ENCODE measurements at regions not wholly inside any gene's neighbourhood (a gene's known extent, or its start where the extent isn't known, plus 50 kb on each side); places are given as distances from the start of the nearest gene placed in this dataset.
A peak's percentile ranks its signal among the peaks of the same experiment; 100 is the strongest.

DNA sequence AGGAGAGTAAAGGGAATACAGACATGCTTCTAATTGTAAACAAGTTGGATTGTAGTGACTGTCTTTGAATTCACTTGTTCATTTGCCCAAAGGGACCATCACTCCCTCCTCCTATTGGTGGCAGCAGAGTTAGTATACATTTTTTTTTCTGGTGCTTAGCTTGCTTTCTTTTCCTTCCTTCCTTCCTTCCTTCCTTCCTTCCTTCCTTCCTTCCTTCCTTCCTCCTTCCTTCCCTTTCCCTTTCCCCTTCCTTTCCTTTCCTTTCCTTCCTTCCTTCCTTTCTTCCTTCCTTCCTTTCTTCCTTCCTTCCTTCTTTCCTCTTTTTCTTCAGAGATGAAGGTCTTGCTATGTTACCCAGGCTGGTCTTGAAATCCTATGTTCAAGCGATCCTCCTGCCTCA lies 94.8 kb upstream of the ATP6AP2 start:
- H3K4me3 ChIP-seq (replicated peaks in 1 of 3; ENCODE audit: insufficient read depth in 1 of 3, low read depth in 1 of 3, low read length in 3 of 3): no peak overlapping the region
- no peak overlapping the region for H3K4me2 ChIP-seq (ENCODE audit: insufficient read depth, low read length)
- H2AFZ ChIP-seq (ENCODE audit: low read depth, low read length): no peak overlapping the region
- no peak overlapping the region for H3K9ac ChIP-seq (replicated peaks; ENCODE audit: extremely low read depth, insufficient read depth, low read length)
- H3K79me2 ChIP-seq (ENCODE audit: control insufficient read depth, insufficient read depth, low read length): no peaks in the 10 kb centered on the region
- peak; percentile 52 for FAIRE-seq
- H3K4me1 ChIP-seq (ENCODE audit: control insufficient read depth, extremely low read depth, insufficient read depth, low read length): no peaks in the 10 kb centered on the region
- intact Hi-C loops (cut with micrococcal nuclease): no loop called here
- ChIA-PET POLR2A (no interaction called here), CTCF (no interaction called here)
- H4K20me1 ChIP-seq (replicated peaks; ENCODE audit: control insufficient read depth, extremely low read depth, insufficient read depth, low read length): no peaks in the 10 kb centered on the region
- TF ChIP-seq MYC (IDR thresholded peaks at IDR 0.05; ENCODE audit: low read depth, low read length) (no peak), GATA2 (IDR thresholded peaks at IDR 0.05; ENCODE audit: insufficient read depth, insufficient read length, low read depth, low read length) (no peak), POLR2AphosphoS5 (IDR thresholded peaks at IDR 0.05; ENCODE audit: insufficient read depth, low read depth, low read length) (no peak), JUN (IDR thresholded peaks at IDR 0.05; ENCODE audit: borderline replicate concordance, insufficient read depth, insufficient read length, low read depth) (no peak), POLR2A (IDR thresholded peaks at IDR 0.05; ENCODE audit: low read depth, low read length) (no peak), FOS (IDR thresholded peaks at IDR 0.05; ENCODE audit: borderline replicate concordance, insufficient read depth, low read length) (no peak)
- TF ChIP-seq, protein P1, sequence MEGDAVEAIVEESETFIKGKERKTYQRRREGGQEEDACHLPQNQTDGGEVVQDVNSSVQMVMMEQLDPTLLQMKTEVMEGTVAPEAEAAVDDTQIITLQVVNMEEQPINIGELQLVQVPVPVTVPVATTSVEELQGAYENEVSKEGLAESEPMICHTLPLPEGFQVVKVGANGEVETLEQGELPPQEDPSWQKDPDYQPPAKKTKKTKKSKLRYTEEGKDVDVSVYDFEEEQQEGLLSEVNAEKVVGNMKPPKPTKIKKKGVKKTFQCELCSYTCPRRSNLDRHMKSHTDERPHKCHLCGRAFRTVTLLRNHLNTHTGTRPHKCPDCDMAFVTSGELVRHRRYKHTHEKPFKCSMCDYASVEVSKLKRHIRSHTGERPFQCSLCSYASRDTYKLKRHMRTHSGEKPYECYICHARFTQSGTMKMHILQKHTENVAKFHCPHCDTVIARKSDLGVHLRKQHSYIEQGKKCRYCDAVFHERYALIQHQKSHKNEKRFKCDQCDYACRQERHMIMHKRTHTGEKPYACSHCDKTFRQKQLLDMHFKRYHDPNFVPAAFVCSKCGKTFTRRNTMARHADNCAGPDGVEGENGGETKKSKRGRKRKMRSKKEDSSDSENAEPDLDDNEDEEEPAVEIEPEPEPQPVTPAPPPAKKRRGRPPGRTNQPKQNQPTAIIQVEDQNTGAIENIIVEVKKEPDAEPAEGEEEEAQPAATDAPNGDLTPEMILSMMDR (IDR thresholded peaks at IDR 0.05; ENCODE audit: extremely low read depth in 1 of 2, insufficient read depth in 1 of 2, low read depth in 1 of 2, low read length in 2 of 2): no peak
- TF ChIP-seq, protein P2, sequence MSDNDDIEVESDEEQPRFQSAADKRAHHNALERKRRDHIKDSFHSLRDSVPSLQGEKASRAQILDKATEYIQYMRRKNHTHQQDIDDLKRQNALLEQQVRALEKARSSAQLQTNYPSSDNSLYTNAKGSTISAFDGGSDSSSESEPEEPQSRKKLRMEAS (IDR thresholded peaks at IDR 0.05; ENCODE audit: insufficient read depth, insufficient read length): no peak
- H3K9me3 ChIP-seq (replicated peaks; ENCODE audit: control insufficient read depth, insufficient read depth, low read length): no peaks in the 10 kb centered on the region
- H3K9me1 ChIP-seq (replicated peaks; ENCODE audit: control insufficient read depth, extremely low read depth, insufficient read depth, low read length): no peaks in the 10 kb centered on the region
- no TSS peak for BruUV-seq (replicated peaks)
- no peaks in the 10 kb centered on the region for H3K27me3 ChIP-seq (ENCODE audit: control insufficient read depth in 2 of 2, insufficient read depth in 2 of 2, low read length in 2 of 2)
- dilution Hi-C loops (cut with MboI; ENCODE audit: extremely low pct_ligation_motif_present, low sequenced_read_pairs): no loop called here
- no peak for DNase-seq (ENCODE audit: low read depth, low spot score)
- no peaks in the 10 kb centered on the region for H3K36me3 ChIP-seq (ENCODE audit: control insufficient read depth in 2 of 2, extremely low read depth in 1 of 2, insufficient read depth in 2 of 2, low read length in 2 of 2)
- H3K27ac ChIP-seq (ENCODE audit: insufficient read depth, low read depth, low read length): no peak overlapping the region

Data from endothelial cell of umbilical vein (primary cell).